HL-60 (cell line): ENCODE measurements at regions not wholly inside any gene's neighbourhood (a gene's known extent, or its start where the extent isn't known, plus 50 kb on each side); places are given as distances from the start of the nearest gene placed in this dataset.

Experiments
- DNase-seq, 2 experiments: peaks; one replicate each; pipeline ENCODE4 v3.0.0-alpha.2; 2010 to 2020; ENCODE audit warnings: low read depth in 1 of 2, low spot score in 1 of 2
- H3K27ac ChIP-seq: fragments of 250-450 bp; sonication (Bioruptor Pico); replicated peaks from 2 replicates; pipeline ENCODE4 v1.5.1; 2020; ENCODE audit warnings: mild to moderate bottlenecking, moderate library complexity
- H3K27me3 ChIP-seq: fragments of 250-450 bp; sonication (Bioruptor Pico); 2 replicates; pipeline ENCODE4 v1.5.1; 2021; ENCODE audit warnings: mild to moderate bottlenecking, moderate library complexity; ENCODE audit not compliant: insufficient read depth, poor library complexity, severe bottlenecking
- H3K4me3 ChIP-seq: replicated peaks from 2 replicates; pipeline ENCODE4 v1.5.1; 2011; ENCODE audit warnings: mild to moderate bottlenecking, control low read depth, low read length; ENCODE audit not compliant: insufficient read depth
- CTCF ChIP-seq: IDR thresholded peaks from one replicate; pipeline ENCODE4 v1.5.1; 2011; ENCODE audit warnings: low read length, control low read depth, inconsistent platforms; ENCODE audit not compliant: insufficient read depth
- GABPA ChIP-seq: IDR thresholded peaks from 2 replicates; pipeline ENCODE4 v1.6.1; 2012; ENCODE audit warnings: low read depth
- POLR2AphosphoS5 ChIP-seq: IDR thresholded peaks from 2 replicates; pipeline ENCODE4 v1.6.1; 2012; ENCODE audit warnings: low read depth
- REST ChIP-seq: IDR thresholded peaks from 2 replicates; pipeline ENCODE4 v1.6.1; 2012; ENCODE audit warnings: low read depth; ENCODE audit not compliant: insufficient replicate concordance
- SPI1 ChIP-seq: IDR thresholded peaks from 2 replicates; pipeline ENCODE4 v1.6.1; 2012; ENCODE audit warnings: low read depth, mild to moderate bottlenecking, borderline replicate concordance

GRCh38 chr2:155518094-155518493 lies 814.4 kb downstream of the NR4A2 start:
- no peak for DNase-seq
- H3K27me3 ChIP-seq = no peaks in the 10 kb centered on the region
- TF ChIP-seq POLR2AphosphoS5 (no peak), REST (no peak), CTCF (no peak), GABPA (no peak), SPI1 (no peak)
- H3K27ac ChIP-seq = no peak overlapping the region
- H3K4me3 ChIP-seq = no peak overlapping the region

- no peak for TF ChIP-seq SPI1
- TF ChIP-seq CTCF = no peak
- TF ChIP-seq REST = no peak
- no peak for TF ChIP-seq GABPA
- TF ChIP-seq POLR2AphosphoS5 = no peak
- DNase-seq = no peak
- Histone ChIP-seq H3K27me3 (no peaks in the 10 kb centered on the region), H3K4me3 (no peak overlapping the region), H3K27ac (no peak overlapping the region)
These were observed 815.2 kb downstream of the NR4A2 start for GRCh38 chr2:155517362-155517761.

- H3K27ac ChIP-seq = no peak overlapping the region
- no peaks in the 10 kb centered on the region for H3K27me3 ChIP-seq
- DNase-seq = no peak
- no peak overlapping the region for H3K4me3 ChIP-seq
- TF ChIP-seq SPI1 (no peak), REST (no peak), POLR2AphosphoS5 (no peak), GABPA (no peak), CTCF (no peak)
These were observed 814.8 kb downstream of the KCNJ3 start for GRCh38 chr2:155513248-155513647.
